ENCODE measurements at regions not wholly inside any gene's neighbourhood (a gene's known extent, or its start where the extent isn't known, plus 50 kb on each side); places are given as distances from the start of the nearest gene placed in this dataset.
"Not testable (repeated sequence)": the region's sequence is repeated elsewhere in the genome, so short reads cannot be mapped to it uniquely, and the experiment has no call there.

GRCh38 chr17:72386173-72386572, 265.4 kb downstream of the SOX9 start:
- not testable (repeated sequence) for H3K36me3 Mint-ChIP-seq, H3K4me1 Mint-ChIP-seq, H3K27me3 Mint-ChIP-seq, H3K9me3 Mint-ChIP-seq, H3K4me3 Mint-ChIP-seq, H3K27ac Mint-ChIP-seq

GRCh38 chr17:72386619-72387237, 265.9 kb downstream of the SOX9 start:
- Mint-ChIP-seq H3K27ac (no peak overlapping the region), H3K4me1 (no peaks in the 10 kb centered on the region), H3K27me3 (peaks cover 2% of the 10 kb centered on the region), H3K4me3 (no peak overlapping the region), H3K36me3 (no peaks in the 10 kb centered on the region), H3K9me3 (no peaks in the 10 kb centered on the region)

DNA sequence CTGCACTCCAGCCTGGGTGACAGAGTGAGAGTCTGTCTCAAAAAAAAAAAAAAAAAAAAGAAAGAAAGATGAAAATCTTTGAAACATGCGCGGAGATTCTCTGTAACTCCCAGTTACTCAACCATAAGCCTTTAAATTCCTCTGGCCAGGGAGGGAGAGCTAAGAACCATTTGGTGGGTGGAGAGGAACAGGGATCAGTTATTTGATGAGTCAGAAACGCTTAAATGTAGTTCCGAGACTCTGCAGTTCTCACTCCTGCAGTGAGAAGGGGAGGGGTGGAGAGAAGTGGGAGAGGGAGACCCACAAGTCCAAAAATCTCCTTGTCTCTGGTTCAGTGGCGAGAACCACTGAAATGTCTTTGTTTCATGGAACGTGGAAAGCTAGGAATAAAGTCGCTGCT, 266.7 kb downstream of the SOX9 start:
- Mint-ChIP-seq H3K27ac (no peak overlapping the region), H3K4me1 (no peaks in the 10 kb centered on the region), H3K4me3 (no peak overlapping the region), H3K9me3 (no peaks in the 10 kb centered on the region), H3K27me3 (peaks cover 2% of the 10 kb centered on the region), H3K36me3 (no peaks in the 10 kb centered on the region)

GRCh38 chr17:72387969-72388368, 267.1 kb downstream of the SOX9 start:
- Mint-ChIP-seq H3K27ac (no peak overlapping the region), H3K27me3 (peaks cover 2% of the 10 kb centered on the region)

GRCh38 chr17:72388765-72389473, 268.1 kb downstream of the SOX9 start:
- Mint-ChIP-seq H3K27ac (no peak overlapping the region), H3K4me3 (no peak overlapping the region), H3K4me1 (no peaks in the 10 kb centered on the region), H3K36me3 (no peaks in the 10 kb centered on the region), H3K27me3 (peaks cover 2% of the 10 kb centered on the region), H3K9me3 (no peaks in the 10 kb centered on the region)

More at GRCh38 chr17:72387969-72388368, 267.1 kb downstream of the SOX9 start:
- Mint-ChIP-seq H3K36me3 (no peaks in the 10 kb centered on the region), H3K4me1 (no peaks in the 10 kb centered on the region), H3K4me3 (no peak overlapping the region), H3K9me3 (no peaks in the 10 kb centered on the region)

- Mint-ChIP-seq H3K27ac (no peak overlapping the region), H3K4me1 (no peaks in the 10 kb centered on the region), H3K27me3 (no peaks in the 10 kb centered on the region), H3K4me3 (no peak overlapping the region), H3K9me3 (no peaks in the 10 kb centered on the region), H3K36me3 (no peaks in the 10 kb centered on the region)
Measured at GRCh38 chr17:72390675-72391508, 270.1 kb downstream of the SOX9 start.

- no peak overlapping the region for H3K27ac Mint-ChIP-seq
- no peaks in the 10 kb centered on the region for H3K27me3 Mint-ChIP-seq
- H3K9me3 Mint-ChIP-seq, result no peaks in the 10 kb centered on the region
- no peaks in the 10 kb centered on the region for H3K4me1 Mint-ChIP-seq
- H3K4me3 Mint-ChIP-seq, result no peak overlapping the region
- no peaks in the 10 kb centered on the region for H3K36me3 Mint-ChIP-seq
Measured at GRCh38 chr17:72392056-72393010, 271.5 kb downstream of the SOX9 start.

DNA sequence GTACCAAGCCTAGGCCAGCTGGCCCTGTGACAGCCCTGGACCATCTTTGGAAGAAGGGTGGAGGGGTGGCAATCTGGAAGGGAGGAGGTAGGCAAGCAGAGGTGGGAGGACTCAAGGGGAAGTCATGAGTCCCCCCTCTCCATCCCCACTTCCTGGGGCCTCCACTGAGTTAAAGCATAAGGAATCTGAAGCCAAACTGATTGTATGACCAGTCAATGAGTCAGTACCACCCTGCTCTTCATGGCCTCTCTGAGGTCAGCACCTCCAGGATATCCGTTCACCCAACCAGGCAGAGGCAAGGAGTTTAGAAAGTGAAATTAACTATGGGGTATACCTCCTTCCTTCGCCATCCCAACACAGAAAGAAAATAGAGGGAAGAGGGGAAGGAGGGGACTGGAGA, 272.7 kb downstream of the SOX9 start:
- no peaks in the 10 kb centered on the region for H3K36me3 Mint-ChIP-seq
- no peaks in the 10 kb centered on the region for H3K9me3 Mint-ChIP-seq

DNA sequence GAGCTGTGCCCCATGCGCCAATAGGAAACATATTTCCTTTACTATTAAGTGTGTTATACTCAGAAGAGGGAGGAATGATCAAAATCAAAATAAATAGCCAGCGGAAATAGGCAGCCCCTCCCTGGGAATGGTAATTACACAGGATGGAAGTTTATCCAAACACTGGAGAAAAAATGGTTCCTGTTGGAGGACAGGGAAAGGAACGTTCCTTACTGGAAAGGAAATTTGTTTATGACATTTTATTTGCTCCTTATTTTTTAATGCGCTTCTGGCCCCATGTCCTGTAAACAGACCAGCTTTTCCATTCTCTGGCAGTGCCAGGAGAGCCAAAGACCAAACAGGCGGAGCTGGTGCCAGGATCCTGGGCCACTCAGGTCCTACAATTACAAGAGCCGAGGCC, 273.7 kb downstream of the SOX9 start:
- H3K4me1 Mint-ChIP-seq, result no peaks in the 10 kb centered on the region
- no peak overlapping the region for H3K4me3 Mint-ChIP-seq
- H3K27me3 Mint-ChIP-seq, result peaks cover 4% of the 10 kb centered on the region
- no peak overlapping the region for H3K27ac Mint-ChIP-seq
- H3K36me3 Mint-ChIP-seq, result no peaks in the 10 kb centered on the region
- no peaks in the 10 kb centered on the region for H3K9me3 Mint-ChIP-seq

More for the DNA sequence above, 272.7 kb downstream of the SOX9 start:
- Mint-ChIP-seq H3K4me1 (no peaks in the 10 kb centered on the region), H3K4me3 (no peak overlapping the region), H3K27ac (no peak overlapping the region), H3K27me3 (peaks cover 4% of the 10 kb centered on the region)

- H3K36me3 Mint-ChIP-seq, result no peaks in the 10 kb centered on the region
- no peak overlapping the region for H3K27ac Mint-ChIP-seq
- no peaks in the 10 kb centered on the region for H3K9me3 Mint-ChIP-seq
- H3K4me1 Mint-ChIP-seq, result no peaks in the 10 kb centered on the region
- no peak overlapping the region for H3K4me3 Mint-ChIP-seq
- peaks cover 4% of the 10 kb centered on the region for H3K27me3 Mint-ChIP-seq
Measured at GRCh38 chr17:72396121-72396520, 275.3 kb downstream of the SOX9 start.

- no peaks in the 10 kb centered on the region for H3K36me3 Mint-ChIP-seq
- no peaks in the 10 kb centered on the region for H3K9me3 Mint-ChIP-seq
- no peak overlapping the region for H3K4me3 Mint-ChIP-seq
- H3K4me1 Mint-ChIP-seq, result no peaks in the 10 kb centered on the region
- H3K27me3 Mint-ChIP-seq, result peaks cover 4% of the 10 kb centered on the region
- no peak overlapping the region for H3K27ac Mint-ChIP-seq
Measured at GRCh38 chr17:72397223-72397667, 276.4 kb downstream of the SOX9 start.

GRCh38 chr17:72397687-72398086, 276.9 kb downstream of the SOX9 start:
- Mint-ChIP-seq H3K9me3 (no peaks in the 10 kb centered on the region), H3K4me1 (no peaks in the 10 kb centered on the region), H3K27me3 (peaks cover 4% of the 10 kb centered on the region), H3K36me3 (no peaks in the 10 kb centered on the region), H3K4me3 (no peak overlapping the region), H3K27ac (no peak overlapping the region)

- H3K4me3 Mint-ChIP-seq, result no peak overlapping the region
- no peaks in the 10 kb centered on the region for H3K9me3 Mint-ChIP-seq
- no peaks in the 10 kb centered on the region for H3K4me1 Mint-ChIP-seq
- H3K27ac Mint-ChIP-seq, result no peak overlapping the region
- peaks cover 4% of the 10 kb centered on the region for H3K27me3 Mint-ChIP-seq
- no peaks in the 10 kb centered on the region for H3K36me3 Mint-ChIP-seq
Measured at GRCh38 chr17:72399023-72399607, 278.3 kb downstream of the SOX9 start.

- H3K36me3 Mint-ChIP-seq, result no peaks in the 10 kb centered on the region
- no peak overlapping the region for H3K27ac Mint-ChIP-seq
- no peak overlapping the region for H3K4me3 Mint-ChIP-seq
- peaks cover 4% of the 10 kb centered on the region for H3K27me3 Mint-ChIP-seq
- H3K9me3 Mint-ChIP-seq, result no peaks in the 10 kb centered on the region
- no peaks in the 10 kb centered on the region for H3K4me1 Mint-ChIP-seq
Measured at GRCh38 chr17:72399608-72400487, 279.0 kb downstream of the SOX9 start.

Measured in activated naive CD4-positive, alpha-beta T cell treated with anti-CD3 and anti-CD28 coated beads, Interleukin-2, amount 50 U/mL, for 24 hours (primary cell).